ENCODE measurements at regions not wholly inside any gene's neighbourhood (a gene's known extent, or its start where the extent isn't known, plus 50 kb on each side); places are given as distances from the start of the nearest gene placed in this dataset.

GRCh38 chr10:108877095-108877561, 1046.2 kb downstream of the XPNPEP1 start:
- no peaks in the 10 kb centered on the region for H3K9me3 ChIP-seq
- DNase-seq: no peak
- no peak overlapping the region for H3K27ac ChIP-seq
- peaks cover 0 to 16% (median 3%) of the 10 kb centered on the region in 4 donors for H3K4me1 ChIP-seq
- TF ChIP-seq POLR2AphosphoS5 (IDR thresholded peaks at IDR 0.05): no peak
- TF ChIP-seq CTCF (IDR thresholded peaks at IDR 0.05): no peak
- TF ChIP-seq POLR2A (IDR thresholded peaks at IDR 0.05): no peak
- no peak for TF ChIP-seq EP300 (IDR thresholded peaks at IDR 0.05)
- H3K36me3 ChIP-seq: no peaks in the 10 kb centered on the region
- H3K4me3 ChIP-seq: no peak overlapping the region
- 45 to 53% methylated on average over 5 of the region's 5 CpGs for WGBS, 2 donors
- H3K27me3 ChIP-seq: no peaks in the 10 kb centered on the region
- intact Hi-C loops (cut with DNase I): no loop called here

DNA sequence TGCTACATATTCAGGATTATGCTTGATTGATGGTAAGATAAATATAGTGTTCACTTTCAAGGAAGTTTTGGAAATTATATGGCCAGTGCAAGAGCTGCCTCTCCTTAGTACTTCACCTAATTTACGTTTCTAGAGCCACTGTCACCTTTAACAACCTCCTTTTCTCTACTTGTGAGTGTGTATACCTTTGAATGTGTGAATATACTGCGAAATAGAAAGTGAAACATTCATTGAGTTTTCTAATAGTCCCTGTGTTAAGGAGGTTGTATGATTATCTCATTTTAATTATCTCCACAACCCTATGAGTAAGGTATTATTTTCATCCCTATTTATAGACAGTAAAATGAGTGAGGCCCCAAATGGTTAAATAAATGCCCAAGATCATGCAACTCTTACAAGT, 1050.5 kb downstream of the XPNPEP1 start:
- Histone ChIP-seq H3K4me1 (peaks cover 0 to 16% (median 3%) of the 10 kb centered on the region in 4 donors), H3K27me3 (no peaks in the 10 kb centered on the region), H3K36me3 (no peaks in the 10 kb centered on the region), H3K9me3 (no peaks in the 10 kb centered on the region), H3K27ac (no peak overlapping the region), H3K4me3 (no peak overlapping the region)
- WGBS, 2 donors: 26 to 61% methylated on average over 2 of the region's 2 CpGs
- TF ChIP-seq POLR2AphosphoS5 (IDR thresholded peaks at IDR 0.05) (no peak), POLR2A (IDR thresholded peaks at IDR 0.05) (no peak), CTCF (IDR thresholded peaks at IDR 0.05) (no peak), EP300 (IDR thresholded peaks at IDR 0.05) (no peak)
- intact Hi-C loops (cut with DNase I): no loop called here
- DNase-seq: no peak

DNA sequence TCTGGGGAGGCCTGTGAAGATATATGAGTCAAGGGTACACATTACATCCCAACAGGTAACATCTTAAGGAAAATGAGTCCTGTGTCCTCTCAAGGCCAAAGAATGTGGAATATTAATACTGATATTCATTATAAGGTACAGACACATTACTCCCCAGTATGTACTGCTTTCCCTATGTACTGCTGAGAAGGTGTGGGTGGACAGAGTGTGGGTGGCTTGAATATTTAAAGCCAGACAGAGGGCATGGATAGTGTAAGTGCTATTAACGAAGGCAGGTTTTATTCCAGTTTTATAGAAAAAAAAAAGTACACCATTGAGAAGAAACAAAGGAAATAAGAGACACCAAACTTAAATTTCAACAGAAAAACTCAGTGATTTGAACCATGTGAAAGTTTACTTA, 1054.4 kb downstream of the XPNPEP1 start:
- no peaks in the 10 kb centered on the region for H3K27me3 ChIP-seq
- DNase-seq: no peak
- H3K36me3 ChIP-seq: no peaks in the 10 kb centered on the region
- no peaks in the 10 kb centered on the region for H3K4me1 ChIP-seq
- no peaks in the 10 kb centered on the region for H3K9me3 ChIP-seq
- intact Hi-C loops (cut with DNase I): no loop called here
- no peak overlapping the region for H3K27ac ChIP-seq
- no peak for TF ChIP-seq POLR2A (IDR thresholded peaks at IDR 0.05)
- no peak for TF ChIP-seq EP300 (IDR thresholded peaks at IDR 0.05)
- TF ChIP-seq CTCF (IDR thresholded peaks at IDR 0.05): no peak
- TF ChIP-seq POLR2AphosphoS5 (IDR thresholded peaks at IDR 0.05): no peak
- WGBS, 2 donors: 70 to 76% methylated on average over 1 of the region's 1 CpG
- no peak overlapping the region for H3K4me3 ChIP-seq

DNA sequence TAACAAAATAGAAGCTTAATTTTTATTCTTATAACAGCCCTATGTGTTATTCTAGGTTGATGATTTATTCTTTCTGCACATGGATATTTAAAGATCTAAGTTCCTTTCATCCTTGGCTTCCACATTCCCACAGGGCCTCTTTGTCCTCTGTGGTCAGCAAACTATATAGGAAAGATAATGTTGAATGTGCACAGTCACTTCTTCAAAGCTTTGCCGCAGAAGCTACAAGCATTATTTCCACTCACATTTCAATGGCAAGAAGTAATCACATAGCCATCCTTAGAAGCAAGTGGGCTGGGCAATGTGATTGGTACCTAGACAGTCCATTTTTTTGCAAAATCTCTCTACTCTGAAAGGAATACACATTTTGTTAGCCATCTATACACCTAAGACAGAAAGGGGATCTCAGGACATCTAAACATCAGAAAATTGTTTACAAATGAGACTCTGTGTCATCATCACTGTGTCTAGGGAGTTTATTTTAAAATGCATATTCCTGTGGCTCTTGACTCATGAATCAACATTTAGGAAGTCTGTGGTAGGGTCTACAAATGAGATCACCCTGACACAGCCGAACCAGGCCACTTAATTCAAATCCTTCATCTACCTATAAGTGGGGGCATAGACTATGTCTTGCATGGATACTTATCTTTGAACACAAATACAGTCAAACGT, 1060.5 kb downstream of the XPNPEP1 start:
- intact Hi-C loops (cut with DNase I): no loop called here
- H3K9me3 ChIP-seq: no peaks in the 10 kb centered on the region
- no peaks in the 10 kb centered on the region for H3K4me1 ChIP-seq
- H3K36me3 ChIP-seq: no peaks in the 10 kb centered on the region
- no peak overlapping the region for H3K27ac ChIP-seq
- WGBS, 2 donors: 55 to 73% methylated on average over 3 of the region's 3 CpGs
- no peak overlapping the region for H3K4me3 ChIP-seq
- no peaks in the 10 kb centered on the region for H3K27me3 ChIP-seq
- DNase-seq: no peak
- TF ChIP-seq CTCF (IDR thresholded peaks at IDR 0.05): no peak
- no peak for TF ChIP-seq POLR2AphosphoS5 (IDR thresholded peaks at IDR 0.05)
- TF ChIP-seq EP300 (IDR thresholded peaks at IDR 0.05): no peak
- TF ChIP-seq POLR2A (IDR thresholded peaks at IDR 0.05): no peak
